RWPE2 (cell line): ENCODE measurements at regions not wholly inside any gene's neighbourhood (a gene's known extent, or its start where the extent isn't known, plus 50 kb on each side); places are given as distances from the start of the nearest gene placed in this dataset.
A peak's percentile ranks its signal among the peaks of the same experiment; 100 is the strongest.
"Not testable (repeated sequence)": the region's sequence is repeated elsewhere in the genome, so short reads cannot be mapped to it uniquely, and the experiment has no call there.

Source experiments
- ATAC-seq: fragments of 200-7000 bp; cut with Tn5 transposase; 3 replicates; pipeline ENCODE4 v1.9.1; 2021; ENCODE audit warnings: low read depth
- DNase-seq: peaks from one replicate; pipeline ENCODE4 v3.0.0-alpha.2; 2020; ENCODE audit warnings: low spot score
- H3K27ac ChIP-seq: fragments of 450-650 bp; 2 replicates; pipeline ENCODE4 v1.5.1; 2017; ENCODE audit warnings: mild to moderate bottlenecking; ENCODE audit not compliant: poor library complexity, severe bottlenecking
- H3K27me3 ChIP-seq: fragments of 250-450 bp; sonication (Bioruptor Pico); 2 replicates; pipeline ENCODE4 v1.5.1; 2021; ENCODE audit warnings: mild to moderate bottlenecking, moderate library complexity; ENCODE audit not compliant: insufficient read depth, poor library complexity, severe bottlenecking
- H3K36me3 ChIP-seq: fragments of 250-450 bp; sonication (Bioruptor Pico); 2 replicates; pipeline ENCODE4 v1.5.1; 2020; ENCODE audit warnings: low read depth, mild to moderate bottlenecking, moderate library complexity
- H3K4me1 ChIP-seq: fragments of 250-450 bp; sonication (Bioruptor Pico); 2 replicates; pipeline ENCODE4 v1.5.1; 2021; ENCODE audit warnings: mild to moderate bottlenecking, moderate library complexity; ENCODE audit not compliant: insufficient read depth, poor library complexity, severe bottlenecking
- H3K4me3 ChIP-seq: fragments of 250-450 bp; sonication (Bioruptor Pico); 2 replicates; pipeline ENCODE4 v1.5.1; 2021; ENCODE audit warnings: mild to moderate bottlenecking, moderate library complexity; ENCODE audit not compliant: severe bottlenecking
- H3K9me3 ChIP-seq: fragments of 250-450 bp; sonication (Bioruptor Pico); 2 replicates; pipeline ENCODE4 v1.5.1; 2021; ENCODE audit warnings: mild to moderate bottlenecking, moderate library complexity; ENCODE audit not compliant: severe bottlenecking
- TF ChIP-seq, protein P1 (sequence below): fragments of 450-650 bp; IDR thresholded peaks from one replicate; pipeline ENCODE4 v1.5.1; 2017; ENCODE audit warnings: mild to moderate bottlenecking, moderate library complexity; ENCODE audit not compliant: poor library complexity, severe bottlenecking

DNA sequence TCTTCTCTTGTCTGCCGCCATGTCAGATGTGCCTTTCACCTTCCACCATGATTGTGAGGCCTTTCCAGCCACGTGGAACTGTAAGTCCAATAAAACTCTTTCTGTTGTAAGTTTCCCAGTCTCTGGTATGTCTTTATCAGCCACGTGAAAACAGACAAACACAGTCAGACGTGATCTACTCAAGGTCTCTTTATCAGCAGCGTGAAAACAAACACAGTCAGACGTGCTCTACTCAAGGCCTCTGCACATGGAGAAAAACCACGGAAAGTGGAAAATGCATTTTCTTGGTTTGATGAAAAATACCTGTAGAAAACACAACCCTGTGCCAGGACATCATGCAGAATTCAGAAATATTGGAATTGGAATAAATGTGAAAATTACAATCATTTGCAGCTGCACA lies 1115.7 kb downstream of the TMEM121 start:
- H3K27ac ChIP-seq, result no peak overlapping the region

DNA sequence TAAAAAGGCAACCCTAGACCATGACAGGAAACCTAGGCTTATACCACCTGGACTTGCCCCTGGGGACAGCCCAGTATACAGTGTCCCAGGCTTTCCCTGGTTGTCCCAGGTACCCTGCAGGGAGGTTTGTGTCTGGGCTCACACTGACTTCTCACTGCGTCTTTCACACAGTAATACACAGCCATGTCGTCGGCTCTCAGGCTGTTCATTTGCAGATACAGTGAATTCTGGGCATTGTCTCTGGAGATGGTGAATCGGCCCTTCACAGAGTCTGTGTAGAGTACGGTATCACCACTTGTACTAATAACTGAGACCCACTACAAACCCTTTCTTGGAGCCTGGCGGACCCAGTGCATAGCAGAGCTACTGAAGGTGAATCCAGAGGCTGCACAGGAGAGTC lies 1116.6 kb downstream of the TMEM121 start:
- not testable (repeated sequence) for H3K27ac ChIP-seq, H3K4me1 ChIP-seq, H3K9me3 ChIP-seq, H3K36me3 ChIP-seq, H3K4me3 ChIP-seq, ATAC-seq, DNase-seq
- H3K27me3 ChIP-seq, result peaks cover 16% of the 10 kb centered on the region

More for the DNA sequence above, 1115.7 kb downstream of the TMEM121 start:
- Histone ChIP-seq H3K9me3 (no peaks in the 10 kb centered on the region), H3K4me1 (no peaks in the 10 kb centered on the region), H3K4me3 (no peak overlapping the region), H3K27me3 (peaks cover 13% of the 10 kb centered on the region), H3K36me3 (no peaks in the 10 kb centered on the region)
- TF ChIP-seq, protein P1, sequence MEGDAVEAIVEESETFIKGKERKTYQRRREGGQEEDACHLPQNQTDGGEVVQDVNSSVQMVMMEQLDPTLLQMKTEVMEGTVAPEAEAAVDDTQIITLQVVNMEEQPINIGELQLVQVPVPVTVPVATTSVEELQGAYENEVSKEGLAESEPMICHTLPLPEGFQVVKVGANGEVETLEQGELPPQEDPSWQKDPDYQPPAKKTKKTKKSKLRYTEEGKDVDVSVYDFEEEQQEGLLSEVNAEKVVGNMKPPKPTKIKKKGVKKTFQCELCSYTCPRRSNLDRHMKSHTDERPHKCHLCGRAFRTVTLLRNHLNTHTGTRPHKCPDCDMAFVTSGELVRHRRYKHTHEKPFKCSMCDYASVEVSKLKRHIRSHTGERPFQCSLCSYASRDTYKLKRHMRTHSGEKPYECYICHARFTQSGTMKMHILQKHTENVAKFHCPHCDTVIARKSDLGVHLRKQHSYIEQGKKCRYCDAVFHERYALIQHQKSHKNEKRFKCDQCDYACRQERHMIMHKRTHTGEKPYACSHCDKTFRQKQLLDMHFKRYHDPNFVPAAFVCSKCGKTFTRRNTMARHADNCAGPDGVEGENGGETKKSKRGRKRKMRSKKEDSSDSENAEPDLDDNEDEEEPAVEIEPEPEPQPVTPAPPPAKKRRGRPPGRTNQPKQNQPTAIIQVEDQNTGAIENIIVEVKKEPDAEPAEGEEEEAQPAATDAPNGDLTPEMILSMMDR, result no peak
- ATAC-seq (no peak), DNase-seq (no peak)

DNA sequence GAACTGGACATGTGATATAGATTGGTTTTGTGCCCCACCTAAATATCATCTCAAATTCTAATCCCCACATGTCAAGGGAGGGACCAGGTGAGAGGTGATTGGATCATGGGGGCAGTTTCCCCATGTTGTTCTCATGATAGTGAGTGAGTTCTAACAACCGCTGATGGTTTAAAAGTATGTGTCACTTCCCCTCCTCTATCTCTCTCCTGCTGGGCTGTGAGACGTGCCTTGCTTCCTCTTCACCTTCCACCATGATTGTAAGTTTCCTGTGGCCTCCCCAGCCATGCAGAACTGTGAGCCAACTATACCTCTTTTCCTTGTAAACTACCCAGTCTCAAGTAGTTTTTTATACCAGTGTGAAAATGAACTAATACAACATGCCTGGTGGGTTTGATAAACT lies 1122.5 kb downstream of the TMEM121 start:
- not testable (repeated sequence) for DNase-seq, H3K4me1 ChIP-seq, ATAC-seq, H3K27ac ChIP-seq, H3K36me3 ChIP-seq, H3K4me3 ChIP-seq, H3K9me3 ChIP-seq
- peaks cover 16% of the 10 kb centered on the region for H3K27me3 ChIP-seq

DNA sequence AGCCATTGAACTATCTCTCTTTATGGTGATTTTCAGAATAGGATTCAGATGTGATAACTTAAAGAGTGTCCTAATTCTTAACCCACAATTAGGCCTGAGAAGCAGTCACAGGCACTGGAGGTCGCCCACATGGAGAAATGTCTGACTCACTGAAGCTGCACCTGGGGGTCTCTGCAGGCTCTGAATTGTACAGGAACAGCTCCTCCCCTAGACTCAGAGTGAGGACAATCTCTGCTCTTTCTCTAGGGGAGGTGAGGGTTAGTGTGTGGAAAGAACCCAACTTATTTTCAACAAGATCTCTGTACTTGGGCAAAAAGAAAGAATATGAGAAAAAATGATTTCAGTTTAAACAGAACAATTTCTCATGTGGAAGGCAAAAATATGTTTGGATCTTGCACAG lies 1124.6 kb downstream of the TMEM121 start:
- no peaks in the 10 kb centered on the region for H3K9me3 ChIP-seq
- H3K4me1 ChIP-seq, result no peaks in the 10 kb centered on the region
- DNase-seq, result no peak
- peaks cover 24% of the 10 kb centered on the region for H3K27me3 ChIP-seq
- ATAC-seq, result no peak
- TF ChIP-seq, protein P1, result no peak
- H3K4me3 ChIP-seq, result no peak overlapping the region
- H3K27ac ChIP-seq, result no peak overlapping the region
- no peaks in the 10 kb centered on the region for H3K36me3 ChIP-seq

DNA sequence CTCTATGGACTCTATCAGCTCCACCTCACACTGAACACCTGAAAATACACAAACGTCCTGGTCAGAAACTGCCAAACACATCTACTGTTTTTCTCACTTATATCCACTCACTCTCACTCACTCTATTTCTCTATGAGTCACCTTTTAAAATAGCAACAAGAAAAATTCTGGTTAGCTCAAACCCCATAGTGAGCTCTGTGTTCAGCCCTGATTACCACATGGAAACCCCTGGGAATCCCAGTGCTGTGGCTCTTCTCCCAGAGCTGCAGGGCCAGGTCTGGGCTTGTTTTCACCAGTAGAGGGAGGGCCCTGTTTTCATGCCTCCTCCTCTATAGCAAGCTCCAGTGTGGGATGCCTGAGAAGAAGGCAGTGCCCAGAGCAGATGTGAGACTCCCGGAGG lies 1126.1 kb downstream of the TMEM121 start:
- Histone ChIP-seq H3K36me3 (no peaks in the 10 kb centered on the region), H3K4me1 (no peaks in the 10 kb centered on the region), H3K27me3 (peaks cover 13% of the 10 kb centered on the region), H3K9me3 (no peaks in the 10 kb centered on the region), H3K4me3 (no peak overlapping the region), H3K27ac (no peak overlapping the region)
- ATAC-seq (peak; percentile 68), DNase-seq (no peak)
- TF ChIP-seq, protein P1, result no peak

DNA sequence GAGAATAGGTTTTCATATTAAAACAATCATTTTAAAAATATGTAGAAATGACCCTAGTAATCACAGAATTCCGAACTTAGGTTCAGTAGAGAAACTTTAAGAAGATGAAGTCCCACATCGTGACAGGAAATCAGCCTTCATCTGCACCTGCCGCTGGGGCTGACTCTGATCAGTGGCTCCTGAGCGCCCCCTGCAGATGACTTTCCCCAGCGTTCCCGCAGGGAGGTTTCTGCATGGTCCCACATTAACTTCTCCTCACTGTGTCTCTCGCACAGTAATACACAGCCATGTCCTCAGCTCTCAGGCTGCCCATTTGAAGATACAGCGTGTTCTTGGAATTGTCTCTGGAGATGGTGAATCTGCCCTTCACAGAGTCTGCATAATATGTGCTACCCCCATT lies 1131.1 kb downstream of the TMEM121 start:
- ATAC-seq, result no peak
- Histone ChIP-seq H3K4me1 (no peaks in the 10 kb centered on the region), H3K27me3 (peaks cover 24% of the 10 kb centered on the region), H3K9me3 (no peaks in the 10 kb centered on the region), H3K36me3 (no peaks in the 10 kb centered on the region), H3K27ac (no peak overlapping the region), H3K4me3 (no peak overlapping the region)
- TF ChIP-seq, protein P1, result peak; percentile 21
- DNase-seq, result no peak

DNA sequence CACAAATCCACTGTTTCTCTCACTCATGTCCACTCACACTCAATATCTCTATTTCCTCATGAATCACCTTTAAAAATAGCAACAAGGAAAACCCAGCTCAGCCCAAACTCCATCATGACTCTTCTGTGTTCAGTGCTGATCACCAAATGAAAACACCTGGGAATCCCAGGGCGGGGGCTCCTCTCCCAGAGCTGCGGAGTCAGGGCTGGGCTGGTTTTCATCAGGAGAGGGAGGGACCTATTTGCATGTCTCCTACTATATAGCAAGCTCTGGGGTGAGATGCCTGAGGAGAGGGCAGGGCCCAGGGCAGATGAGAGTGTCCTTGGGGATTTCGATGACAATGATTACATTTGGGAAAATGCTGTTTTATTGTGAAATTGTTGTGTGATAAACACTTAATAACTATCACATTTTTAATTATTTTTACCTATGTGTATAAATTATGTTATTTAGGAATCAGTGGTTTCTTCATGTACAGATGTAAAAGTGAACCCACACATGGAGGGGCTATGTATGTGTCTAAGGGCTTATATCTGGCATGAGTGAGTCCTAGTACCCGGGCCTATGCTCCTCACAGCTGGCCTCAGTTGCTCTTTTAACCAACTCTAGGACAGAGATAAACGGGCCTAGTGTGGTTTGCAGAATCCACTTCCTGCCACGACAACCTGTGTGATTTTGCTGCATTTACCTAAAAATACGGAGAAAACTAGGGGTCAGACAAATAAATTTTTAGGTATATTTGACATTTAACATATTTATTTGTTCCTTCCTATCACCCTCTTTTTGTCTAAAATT lies 1131.9 kb downstream of the TMEM121 start:
- peaks cover 24% of the 10 kb centered on the region for H3K27me3 ChIP-seq
- not testable (repeated sequence) for ATAC-seq, H3K27ac ChIP-seq, H3K4me1 ChIP-seq, H3K36me3 ChIP-seq, H3K4me3 ChIP-seq, DNase-seq, H3K9me3 ChIP-seq
